Muscle of leg (tissue), 3 donors: ENCODE measurements at regions not wholly inside any gene's neighbourhood (a gene's known extent, or its start where the extent isn't known, plus 50 kb on each side); places are given as distances from the start of the nearest gene placed in this dataset.
"Not testable (repeated sequence)": the region's sequence is repeated elsewhere in the genome, so short reads cannot be mapped to it uniquely, and the experiment has no call there.

Experiments
- DNase-seq: peaks from one replicate; pipeline ENCODE4 v3.0.0; 2013
- H3K27ac ChIP-seq: one replicate; pipeline ENCODE4 v1.5.1; 2013; ENCODE audit warnings: mild to moderate bottlenecking, low read length, control low read depth
- H3K27me3 ChIP-seq: one replicate; pipeline ENCODE4 v1.6.1; 2013; ENCODE audit warnings: low read length; ENCODE audit not compliant: control insufficient read depth, insufficient read depth
- H3K36me3 ChIP-seq: one replicate; pipeline ENCODE4 v1.6.1; 2013; ENCODE audit warnings: low read length; ENCODE audit not compliant: control insufficient read depth, insufficient read depth
- H3K4me1 ChIP-seq: one replicate; pipeline ENCODE4 v1.6.1; 2013; ENCODE audit warnings: low read length; ENCODE audit not compliant: control insufficient read depth, insufficient read depth
- H3K4me3 ChIP-seq: one replicate; pipeline ENCODE4 v1.5.1; 2013; ENCODE audit warnings: low read length, control low read depth
- H3K9me3 ChIP-seq: replicated peaks from 2 replicates; pipeline ENCODE4 v1.6.1; 2013; ENCODE audit warnings: low read depth, low read length; ENCODE audit not compliant: control insufficient read depth
- WGBS: methylation state at CpG from one replicate; pipeline ENCODE4 v1.1.5; 2013; ENCODE audit warnings: missing lambda C conversion rate; ENCODE audit not compliant: insufficient coverage; 5-methylcytosine and 5-hydroxymethylcytosine counted together

GRCh38 chr15:32506787-32507186 lies 51.4 kb upstream of the GOLGA8O start:
- not testable (repeated sequence) for H3K36me3 ChIP-seq, H3K27ac ChIP-seq, H3K4me3 ChIP-seq, H3K9me3 ChIP-seq, DNase-seq, H3K4me1 ChIP-seq, H3K27me3 ChIP-seq
- WGBS: no CpG with 5 or more reads among the region's 2 CpGs

GRCh38 chr15:32505633-32506032 lies 50.2 kb upstream of the GOLGA8O start:
- no CpG with 5 or more reads among the region's 4 CpGs for WGBS
- not testable (repeated sequence) for DNase-seq, H3K4me3 ChIP-seq, H3K36me3 ChIP-seq, H3K27ac ChIP-seq, H3K9me3 ChIP-seq, H3K27me3 ChIP-seq, H3K4me1 ChIP-seq
